Vagina (tissue), 2 donors: ENCODE measurements at regions not wholly inside any gene's neighbourhood (a gene's known extent, or its start where the extent isn't known, plus 50 kb on each side); places are given as distances from the start of the nearest gene placed in this dataset.

Source experiments
- DNase-seq, 2 donors: peaks; one replicate each; pipeline ENCODE4 v3.0.0-alpha.2; 2017; ENCODE audit errors: extremely low spot score in 2 of 2
- H3K27ac ChIP-seq: fragments of 200-600 bp; sonication (generic); one replicate; pipeline ENCODE4 v1.5.1; 2019
- H3K27me3 ChIP-seq: fragments of 200-600 bp; sonication (generic); one replicate; pipeline ENCODE4 v1.5.1; 2019
- H3K36me3 ChIP-seq, 2 donors: fragments of 200-600 bp; sonication (generic); one replicate each; pipeline ENCODE4 v1.5.1; 2017 to 2019
- H3K4me1 ChIP-seq: fragments of 200-600 bp; sonication (generic); one replicate; pipeline ENCODE4 v1.5.1; 2019
- H3K4me3 ChIP-seq, 2 donors: fragments of 200-600 bp; sonication (generic); 1 replicate in 1 of 2; 2 replicates in 1 of 2; pipeline ENCODE4 v1.5.1; 2016 to 2019
- H3K9me3 ChIP-seq: fragments of 200-600 bp; sonication (generic); one replicate; pipeline ENCODE4 v1.5.1; 2019
- CTCF ChIP-seq, 3 experiments: fragments of 450-650 bp in 2 of 3; fragments of 200-600 bp in 1 of 3; sonication (generic) in 1 of 3; IDR thresholded peaks; one replicate each; pipeline ENCODE4 v1.5.1; 2017 to 2019; ENCODE audit warnings: antibody characterized with exemption in 3 of 3, mild to moderate bottlenecking in 2 of 3, moderate library complexity in 2 of 3
- POLR2A ChIP-seq, 2 donors: fragments of 450-650 bp; IDR thresholded peaks; one replicate each; pipeline ENCODE4 v1.6.1; 2017; ENCODE audit warnings: antibody characterized with exemption in 2 of 2, mild to moderate bottlenecking in 2 of 2, moderate library complexity in 2 of 2
- POLR2AphosphoS5 ChIP-seq, 2 donors: sonication (generic); formaldehyde crosslinking; IDR thresholded peaks; one replicate each; pipeline ENCODE4 v1.9.0; 2017; ENCODE audit warnings: antibody characterized with exemption in 2 of 2, mild to moderate bottlenecking in 2 of 2, low read depth in 1 of 2; ENCODE audit not compliant: insufficient read depth in 1 of 2
- intact Hi-C: fragments of 100-400 bp; cut with DNase I; formaldehyde crosslinking; loops from one replicate; pipeline ENCODE4 v1.15.1; 2023

GRCh38 chr22:44369916-44370801 is 57.4 kb upstream of the SHISAL1 start:
- Histone ChIP-seq H3K27ac (no peak overlapping the region), H3K4me3 (no peak overlapping the region), H3K27me3 (no peaks in the 10 kb centered on the region), H3K4me1 (peaks cover 7% of the 10 kb centered on the region), H3K9me3 (no peaks in the 10 kb centered on the region), H3K36me3 (no peaks in the 10 kb centered on the region)
- no peak for DNase-seq
- TF ChIP-seq POLR2A (IDR thresholded peaks at IDR 0.05) (no peak), POLR2AphosphoS5 (IDR thresholded peaks at IDR 0.05; ENCODE audit: insufficient read depth in 1 of 2, low read depth in 1 of 2) (no peak), CTCF (IDR thresholded peaks at IDR 0.05) (no peak)
- intact Hi-C loops: no loop called here

GRCh38 chr22:44369293-44369661 is 56.5 kb upstream of the SHISAL1 start:
- Histone ChIP-seq H3K9me3 (no peaks in the 10 kb centered on the region), H3K4me3 (no peak overlapping the region), H3K27me3 (no peaks in the 10 kb centered on the region), H3K36me3 (no peaks in the 10 kb centered on the region), H3K27ac (no peak overlapping the region), H3K4me1 (peaks cover 16% of the 10 kb centered on the region)
- intact Hi-C loops: no loop called here
- no peak for DNase-seq
- TF ChIP-seq POLR2AphosphoS5 (IDR thresholded peaks at IDR 0.05; ENCODE audit: insufficient read depth in 1 of 2, low read depth in 1 of 2) (no peak), POLR2A (IDR thresholded peaks at IDR 0.05) (no peak), CTCF (IDR thresholded peaks at IDR 0.05) (no peak)

- Histone ChIP-seq H3K4me1 (peaks cover 21% of the 10 kb centered on the region), H3K36me3 (no peaks in the 10 kb centered on the region), H3K27ac (no peak overlapping the region), H3K9me3 (no peaks in the 10 kb centered on the region), H3K4me3 (no peak overlapping the region), H3K27me3 (no peaks in the 10 kb centered on the region)
- no peak for DNase-seq
- intact Hi-C loops: no loop called here
- TF ChIP-seq CTCF (IDR thresholded peaks at IDR 0.05) (no peak), POLR2AphosphoS5 (IDR thresholded peaks at IDR 0.05; ENCODE audit: insufficient read depth in 1 of 2, low read depth in 1 of 2) (no peak), POLR2A (IDR thresholded peaks at IDR 0.05) (no peak)
Observed at GRCh38 chr22:44368611-44369292, 56.0 kb upstream of the SHISAL1 start.

GRCh38 chr22:44366372-44367300 is 53.9 kb upstream of the SHISAL1 start:
- Histone ChIP-seq H3K9me3 (no peaks in the 10 kb centered on the region), H3K4me3 (no peak overlapping the region), H3K4me1 (peaks cover 37% of the 10 kb centered on the region), H3K36me3 (no peaks in the 10 kb centered on the region), H3K27ac (no peak overlapping the region), H3K27me3 (no peaks in the 10 kb centered on the region)
- TF ChIP-seq POLR2A (IDR thresholded peaks at IDR 0.05) (no peak), POLR2AphosphoS5 (IDR thresholded peaks at IDR 0.05; ENCODE audit: insufficient read depth in 1 of 2, low read depth in 1 of 2) (no peak), CTCF (IDR thresholded peaks at IDR 0.05) (no peak)
- DNase-seq: no peak
- intact Hi-C loops: no loop called here
